Gastrocnemius medialis (tissue), 4 donors: ENCODE measurements at regions not wholly inside any gene's neighbourhood (a gene's known extent, or its start where the extent isn't known, plus 50 kb on each side); places are given as distances from the start of the nearest gene placed in this dataset.

Experiments
- POLR2A ChIP-seq, 2 donors: fragments of 450-650 bp; IDR thresholded peaks; one replicate each; pipeline ENCODE4 v1.6.1; 2017; ENCODE audit warnings: antibody characterized with exemption in 2 of 2, mild to moderate bottlenecking in 2 of 2, moderate library complexity in 2 of 2
- TF ChIP-seq, protein P1 (sequence below), 5 experiments: fragments of 450-650 bp in 3 of 5; fragments of 200-600 bp in 2 of 5; sonication (generic) in 2 of 5; IDR thresholded peaks in 4 of 5; conservative IDR thresholded peaks in 1 of 5; 1 replicate in 4 of 5; 2 replicates in 1 of 5; pipeline ENCODE4 v1.5.1; 2016 to 2019; ENCODE audit warnings: antibody characterized with exemption in 5 of 5, mild to moderate bottlenecking in 3 of 5, moderate library complexity in 3 of 5

DNA sequence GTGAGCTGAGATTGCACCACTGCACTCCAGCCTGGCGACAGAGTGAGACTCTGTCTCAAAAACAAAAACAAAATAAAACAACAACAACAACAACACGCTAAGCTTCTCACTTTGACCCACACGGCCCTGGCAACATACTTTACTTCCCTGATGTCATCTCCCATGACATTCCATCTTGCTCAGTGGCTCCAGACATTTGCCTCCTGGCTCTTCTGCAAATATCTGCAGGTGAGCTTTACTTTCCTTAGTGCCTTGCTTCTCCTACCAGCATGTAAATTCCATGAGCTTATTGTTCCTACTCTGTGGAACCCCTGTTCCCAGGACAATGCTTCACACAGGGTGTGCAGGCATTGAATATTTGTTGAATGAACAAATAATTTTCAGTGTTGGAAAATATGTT lies 205.6 kb upstream of the TMTC4 start:
- TF ChIP-seq, protein P1, sequence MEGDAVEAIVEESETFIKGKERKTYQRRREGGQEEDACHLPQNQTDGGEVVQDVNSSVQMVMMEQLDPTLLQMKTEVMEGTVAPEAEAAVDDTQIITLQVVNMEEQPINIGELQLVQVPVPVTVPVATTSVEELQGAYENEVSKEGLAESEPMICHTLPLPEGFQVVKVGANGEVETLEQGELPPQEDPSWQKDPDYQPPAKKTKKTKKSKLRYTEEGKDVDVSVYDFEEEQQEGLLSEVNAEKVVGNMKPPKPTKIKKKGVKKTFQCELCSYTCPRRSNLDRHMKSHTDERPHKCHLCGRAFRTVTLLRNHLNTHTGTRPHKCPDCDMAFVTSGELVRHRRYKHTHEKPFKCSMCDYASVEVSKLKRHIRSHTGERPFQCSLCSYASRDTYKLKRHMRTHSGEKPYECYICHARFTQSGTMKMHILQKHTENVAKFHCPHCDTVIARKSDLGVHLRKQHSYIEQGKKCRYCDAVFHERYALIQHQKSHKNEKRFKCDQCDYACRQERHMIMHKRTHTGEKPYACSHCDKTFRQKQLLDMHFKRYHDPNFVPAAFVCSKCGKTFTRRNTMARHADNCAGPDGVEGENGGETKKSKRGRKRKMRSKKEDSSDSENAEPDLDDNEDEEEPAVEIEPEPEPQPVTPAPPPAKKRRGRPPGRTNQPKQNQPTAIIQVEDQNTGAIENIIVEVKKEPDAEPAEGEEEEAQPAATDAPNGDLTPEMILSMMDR (IDR thresholded peaks at IDR 0.05 in 4 of 5, conservative IDR thresholded peaks at IDR 0.05 in 1 of 5) = no peak
- no peak for TF ChIP-seq POLR2A (IDR thresholded peaks at IDR 0.05)
